ENCODE measurements at regions not wholly inside any gene's neighbourhood (a gene's known extent, or its start where the extent isn't known, plus 50 kb on each side); places are given as distances from the start of the nearest gene placed in this dataset.

- H3K4me3 ChIP-seq (ENCODE audit: insufficient read depth, low read depth, low read length), result no peak overlapping the region
- no peaks in the 10 kb centered on the region for H3K4me1 Mint-ChIP-seq (ENCODE audit: low read depth, unreplicated experiment)
- no peak overlapping the region for H3K4me2 ChIP-seq (ENCODE audit: low read length)
- H3K27me3 ChIP-seq (ENCODE audit: insufficient read depth, low read length), result peaks cover 24% of the 10 kb centered on the region
- TF ChIP-seq EZH2 (IDR thresholded peaks at IDR 0.05; ENCODE audit: insufficient read depth, low read length), result no peak
- TF ChIP-seq CTCF (IDR thresholded peaks at IDR 0.05; ENCODE audit: insufficient read depth, low read depth, low read length), result no peak
- H3K9me3 Mint-ChIP-seq (ENCODE audit: unreplicated experiment), result peaks cover 3% of the 10 kb centered on the region
- FAIRE-seq, result no peak
- peaks cover 38% of the 10 kb centered on the region for H3K27me3 Mint-ChIP-seq (ENCODE audit: low read depth, unreplicated experiment)
- H2AFZ ChIP-seq (ENCODE audit: low read depth, low read length), result no peak overlapping the region
- no peaks in the 10 kb centered on the region for H4K20me1 ChIP-seq (ENCODE audit: insufficient read depth, low read length)
- DNase-seq (ENCODE audit: low read depth), result no peak
- peaks cover 6% of the 10 kb centered on the region for H3K4me1 ChIP-seq (ENCODE audit: insufficient read depth, low read length)
- no peak overlapping the region for H3K27ac Mint-ChIP-seq (ENCODE audit: unreplicated experiment)
- no peaks in the 10 kb centered on the region for H3K36me3 ChIP-seq (ENCODE audit: insufficient read depth, low read length)
- H3K9me3 ChIP-seq (ENCODE audit: insufficient read depth, low read depth, low read length), result peaks cover 4% of the 10 kb centered on the region
- no peak overlapping the region for H3K27ac ChIP-seq (ENCODE audit: low read depth, low read length)
- no peaks in the 10 kb centered on the region for H3K36me3 Mint-ChIP-seq (ENCODE audit: low read depth, unreplicated experiment)
- H3K79me2 ChIP-seq (ENCODE audit: insufficient read depth, low read length), result no peaks in the 10 kb centered on the region
- H3K4me3 Mint-ChIP-seq (ENCODE audit: unreplicated experiment), result no peak overlapping the region
- H3K9ac ChIP-seq (ENCODE audit: low read length), result no peak overlapping the region
Measured at GRCh38 chr7:155864271-155864985, 52.2 kb upstream of the SHH start.

DNA sequence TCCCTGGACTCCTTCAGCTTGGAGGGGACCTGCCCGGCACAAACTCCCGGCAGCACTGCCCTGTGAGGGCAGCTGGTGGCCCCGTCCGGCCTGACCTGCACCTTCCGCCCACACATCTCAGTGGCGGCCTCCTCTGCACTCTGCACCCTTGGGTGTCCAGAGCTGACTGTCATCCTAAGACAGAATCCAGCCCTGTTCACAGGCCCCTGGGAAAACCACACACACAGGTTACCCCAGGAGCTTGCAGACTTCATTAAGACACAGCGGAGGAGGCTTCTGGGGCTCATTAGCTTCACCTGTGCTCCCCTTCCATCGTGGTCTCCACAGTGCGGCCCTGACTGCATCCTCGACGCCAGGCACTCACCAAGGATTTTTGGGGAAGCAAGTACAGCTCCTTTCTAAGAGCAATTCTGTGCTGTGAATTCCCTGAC is 51.5 kb upstream of the SHH start:
- Histone ChIP-seq H4K20me1 (ENCODE audit: insufficient read depth, low read length) (no peaks in the 10 kb centered on the region), H3K4me2 (ENCODE audit: low read length) (no peak overlapping the region), H3K9me3 (ENCODE audit: insufficient read depth, low read depth, low read length) (no peaks in the 10 kb centered on the region), H3K79me2 (ENCODE audit: insufficient read depth, low read length) (no peaks in the 10 kb centered on the region), H3K4me3 (ENCODE audit: insufficient read depth, low read depth, low read length) (no peak overlapping the region), H3K9ac (ENCODE audit: low read length) (no peak overlapping the region), H3K36me3 (ENCODE audit: insufficient read depth, low read length) (no peaks in the 10 kb centered on the region), H3K27ac (ENCODE audit: low read depth, low read length) (no peak overlapping the region), H3K4me1 (ENCODE audit: insufficient read depth, low read length) (peaks cover 6% of the 10 kb centered on the region), H2AFZ (ENCODE audit: low read depth, low read length) (no peak overlapping the region), H3K27me3 (ENCODE audit: insufficient read depth, low read length) (peaks cover 29% of the 10 kb centered on the region)
- Mint-ChIP-seq H3K27ac (ENCODE audit: unreplicated experiment) (no peak overlapping the region), H3K27me3 (ENCODE audit: low read depth, unreplicated experiment) (peaks cover 38% of the 10 kb centered on the region), H3K4me1 (ENCODE audit: low read depth, unreplicated experiment) (no peaks in the 10 kb centered on the region), H3K9me3 (ENCODE audit: unreplicated experiment) (no peaks in the 10 kb centered on the region), H3K4me3 (ENCODE audit: unreplicated experiment) (no peak overlapping the region), H3K36me3 (ENCODE audit: low read depth, unreplicated experiment) (no peaks in the 10 kb centered on the region)
- TF ChIP-seq CTCF (IDR thresholded peaks at IDR 0.05; ENCODE audit: insufficient read depth, low read depth, low read length) (no peak), EZH2 (IDR thresholded peaks at IDR 0.05; ENCODE audit: insufficient read depth, low read length) (no peak)
- no peak for FAIRE-seq
- DNase-seq (ENCODE audit: low read depth), result no peak
